GM18873 (cell line): ENCODE measurements at regions not wholly inside any gene's neighbourhood (a gene's known extent, or its start where the extent isn't known, plus 50 kb on each side); places are given as distances from the start of the nearest gene placed in this dataset.

ENCODE experiments used
- ATAC-seq: cut with Tn5 transposase; IDR thresholded peaks from one replicate; pipeline ENCODE4 v1.9.1; 2021; ENCODE audit warnings: mild to moderate bottlenecking, moderate library complexity, moderate number of reproducible peaks; ENCODE audit not compliant: unreplicated experiment, low FRiP score

GRCh38 chr2:45223531-45223930 lies 214.3 kb upstream of the SIX2 start:
- no peak for ATAC-seq

GRCh38 chr2:45220227-45220626 lies 211.0 kb upstream of the SIX2 start:
- ATAC-seq: no peak

- ATAC-seq: no peak
Observed at GRCh38 chr2:45218931-45219339, 209.7 kb upstream of the SIX2 start.

GRCh38 chr2:45218297-45218696 lies 209.0 kb upstream of the SIX2 start:
- ATAC-seq: no peak

- ATAC-seq: no peak
Observed at GRCh38 chr2:45216118-45216517, 206.9 kb upstream of the SIX2 start.

- ATAC-seq: no peak
Observed at GRCh38 chr2:45214550-45214949, 205.3 kb upstream of the SIX2 start.

- ATAC-seq: no peak
Observed at GRCh38 chr2:45212953-45213635, 203.8 kb upstream of the SIX2 start.

GRCh38 chr2:45211636-45212035 lies 202.4 kb upstream of the SIX2 start:
- ATAC-seq: no peak

- ATAC-seq: no peak
Observed at GRCh38 chr2:45210462-45211195, 201.4 kb upstream of the SIX2 start.

GRCh38 chr2:45209875-45210274 lies 200.6 kb upstream of the SIX2 start:
- ATAC-seq: no peak

GRCh38 chr2:45209302-45209701 lies 200.1 kb upstream of the SIX2 start:
- no peak for ATAC-seq

- ATAC-seq: no peak
Observed at GRCh38 chr2:45207101-45207500, 197.8 kb upstream of the SIX2 start.

- ATAC-seq: no peak
Observed at GRCh38 chr2:45205985-45206384, 196.7 kb upstream of the SIX2 start.

- ATAC-seq: no peak
Observed at GRCh38 chr2:45205480-45205879, 196.2 kb upstream of the SIX2 start.

GRCh38 chr2:45203400-45203799 lies 194.1 kb upstream of the SIX2 start:
- ATAC-seq: no peak

- ATAC-seq: no peak
Observed at GRCh38 chr2:45199973-45200372, 190.7 kb upstream of the SIX2 start.

- ATAC-seq: no peak
Observed at GRCh38 chr2:45195916-45196315, 186.7 kb upstream of the SIX2 start.

GRCh38 chr2:45194596-45194995 lies 185.3 kb upstream of the SIX2 start:
- ATAC-seq: no peak

GRCh38 chr2:45193581-45193980 lies 184.3 kb upstream of the SIX2 start:
- ATAC-seq: no peak

GRCh38 chr2:45192991-45193390 lies 183.7 kb upstream of the SIX2 start:
- no peak for ATAC-seq

- no peak for ATAC-seq
Observed at GRCh38 chr2:45192481-45192880, 183.2 kb upstream of the SIX2 start.

- no peak for ATAC-seq
Observed at GRCh38 chr2:45191976-45192375, 182.7 kb upstream of the SIX2 start.
